GM21381 (cell line): ENCODE measurements at regions not wholly inside any gene's neighbourhood (a gene's known extent, or its start where the extent isn't known, plus 50 kb on each side); places are given as distances from the start of the nearest gene placed in this dataset.
A peak's percentile ranks its signal among the peaks of the same experiment; 100 is the strongest.
"Not testable (repeated sequence)": the region's sequence is repeated elsewhere in the genome, so short reads cannot be mapped to it uniquely, and the experiment has no call there.

ENCODE experiments used
- ATAC-seq: cut with Tn5 transposase; IDR thresholded peaks from one replicate; pipeline ENCODE4 v1.9.1; 2021; ENCODE audit warnings: mild to moderate bottlenecking, moderate library complexity; ENCODE audit not compliant: unreplicated experiment

DNA sequence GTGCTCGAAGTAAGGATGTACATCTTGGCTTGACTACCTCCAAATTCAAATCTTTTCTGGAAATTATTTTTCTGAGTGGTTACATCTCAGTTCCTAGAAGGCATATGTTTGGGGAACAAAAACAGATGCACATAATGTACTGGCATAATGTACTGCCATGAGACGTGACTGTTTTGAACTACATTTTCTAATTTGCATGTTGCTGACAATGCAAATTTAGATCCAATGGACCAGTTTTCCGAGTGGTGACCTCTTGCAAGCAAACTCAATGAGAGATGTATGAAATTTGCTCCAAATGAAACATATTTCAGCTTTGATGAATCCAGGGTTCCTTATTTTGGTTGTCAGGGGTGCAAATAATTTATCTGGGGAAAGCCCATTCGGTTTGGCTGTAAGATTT lies 694.3 kb downstream of the GRXCR1 start:
- no peak for ATAC-seq

DNA sequence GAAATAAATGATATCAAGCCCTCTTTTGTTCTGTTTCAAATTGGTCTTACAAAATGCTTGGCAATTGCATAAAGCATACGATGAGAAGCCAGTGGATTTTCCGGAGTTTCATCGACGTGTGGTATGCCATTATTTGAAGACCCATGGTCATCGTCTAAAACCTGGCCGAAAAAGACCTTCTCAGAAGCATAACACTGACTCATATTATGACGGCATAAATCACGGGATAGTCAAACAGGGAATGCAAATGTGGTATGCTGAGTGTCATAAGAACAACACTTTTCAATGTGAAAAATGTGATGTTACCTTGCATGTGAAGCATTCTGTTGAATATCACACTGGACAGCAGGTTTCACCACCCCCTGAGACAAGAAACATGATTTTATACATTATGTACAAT lies 695.2 kb downstream of the GRXCR1 start:
- no peak for ATAC-seq

DNA sequence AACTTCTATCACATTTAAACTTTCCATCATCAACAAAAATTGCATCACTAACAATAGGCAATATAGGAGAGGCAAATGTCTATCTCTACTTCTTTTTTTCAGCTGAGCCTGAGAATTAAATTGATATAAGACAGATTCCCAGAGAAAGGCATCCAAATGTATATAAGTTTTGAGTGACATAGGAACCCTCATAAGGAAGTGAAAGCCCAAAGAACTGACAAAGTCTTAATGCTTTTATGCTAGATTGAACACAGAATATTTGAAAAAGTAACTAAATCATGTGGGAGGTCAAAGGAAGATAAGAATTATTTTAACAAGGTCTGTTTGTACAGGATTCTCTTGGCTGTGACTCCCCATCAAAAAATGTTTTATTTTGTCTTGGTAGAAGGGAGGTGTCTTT lies 714.9 kb downstream of the GRXCR1 start:
- no peak for ATAC-seq

DNA sequence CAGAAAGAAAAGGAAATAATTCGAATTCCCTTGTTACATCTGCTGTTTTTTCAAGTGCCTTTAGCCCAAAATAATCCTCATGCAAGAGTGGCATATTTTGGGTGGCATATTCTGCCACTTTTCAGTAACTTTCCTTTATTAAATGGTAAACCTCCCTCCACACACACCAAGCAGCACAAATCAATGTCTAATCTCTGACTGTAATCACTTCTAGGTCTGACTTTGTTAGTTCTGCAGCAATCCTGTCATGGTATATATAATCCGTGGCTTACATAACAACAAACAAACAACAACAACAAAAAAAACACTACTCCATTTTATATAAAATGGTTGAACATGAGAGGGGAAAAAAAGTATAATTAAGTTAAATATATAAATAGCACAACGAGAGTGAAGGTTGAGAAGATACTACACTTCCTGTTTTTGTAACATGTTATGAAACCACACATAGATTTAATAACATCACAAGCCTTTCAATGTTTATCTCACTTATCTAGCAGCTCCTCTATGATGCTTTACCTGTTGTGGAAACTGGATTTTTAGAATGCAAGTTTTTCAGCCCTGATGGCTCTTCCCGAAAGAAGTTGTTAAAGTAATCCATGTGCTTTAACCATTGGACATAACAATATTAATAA lies 715.4 kb downstream of the GRXCR1 start:
- ATAC-seq: no peak

GRCh38 chr4:43619219-43619618 lies 726.7 kb downstream of the GRXCR1 start:
- ATAC-seq: no peak

DNA sequence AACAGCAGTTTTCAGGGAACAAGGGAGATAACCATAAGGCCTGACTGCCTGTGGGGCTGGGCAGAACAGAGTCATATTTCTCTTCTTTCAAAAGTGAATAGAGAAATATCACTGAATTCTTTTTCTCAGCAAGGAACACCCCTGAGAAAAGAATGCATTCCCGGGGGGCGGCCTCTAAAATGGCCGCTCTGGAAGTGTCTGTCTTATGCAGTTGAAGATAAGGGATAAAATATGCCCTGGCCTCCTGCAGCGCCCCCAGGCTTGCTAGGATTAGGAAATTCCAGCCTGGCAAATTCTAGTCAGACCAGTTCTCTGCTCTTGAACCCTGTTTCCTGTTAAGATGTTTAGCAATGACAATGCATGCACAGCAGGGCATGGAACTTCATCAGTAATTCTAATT lies 745.4 kb downstream of the GRXCR1 start:
- not testable (repeated sequence) for ATAC-seq

DNA sequence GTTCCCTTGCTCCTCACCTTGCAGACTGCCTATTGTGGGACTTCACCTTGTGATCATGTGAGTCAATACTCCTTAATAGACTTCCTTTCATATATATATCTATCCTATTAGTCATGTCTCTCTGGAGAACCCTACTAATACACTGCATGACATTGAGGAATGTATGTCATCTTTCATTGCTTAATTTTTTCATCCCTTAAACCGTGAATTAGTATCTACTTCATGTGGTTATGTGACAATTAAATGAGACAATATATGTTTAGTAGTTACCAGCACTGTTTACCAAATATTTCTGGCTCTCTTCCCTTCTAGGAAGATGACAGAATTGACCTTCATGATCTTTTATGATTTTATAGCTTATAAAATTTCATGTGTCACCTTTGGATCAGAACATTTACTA lies 759.5 kb downstream of the GRXCR1 start:
- ATAC-seq: no peak

GRCh38 chr4:43659547-43659946 lies 767.0 kb downstream of the GRXCR1 start:
- not testable (repeated sequence) for ATAC-seq

DNA sequence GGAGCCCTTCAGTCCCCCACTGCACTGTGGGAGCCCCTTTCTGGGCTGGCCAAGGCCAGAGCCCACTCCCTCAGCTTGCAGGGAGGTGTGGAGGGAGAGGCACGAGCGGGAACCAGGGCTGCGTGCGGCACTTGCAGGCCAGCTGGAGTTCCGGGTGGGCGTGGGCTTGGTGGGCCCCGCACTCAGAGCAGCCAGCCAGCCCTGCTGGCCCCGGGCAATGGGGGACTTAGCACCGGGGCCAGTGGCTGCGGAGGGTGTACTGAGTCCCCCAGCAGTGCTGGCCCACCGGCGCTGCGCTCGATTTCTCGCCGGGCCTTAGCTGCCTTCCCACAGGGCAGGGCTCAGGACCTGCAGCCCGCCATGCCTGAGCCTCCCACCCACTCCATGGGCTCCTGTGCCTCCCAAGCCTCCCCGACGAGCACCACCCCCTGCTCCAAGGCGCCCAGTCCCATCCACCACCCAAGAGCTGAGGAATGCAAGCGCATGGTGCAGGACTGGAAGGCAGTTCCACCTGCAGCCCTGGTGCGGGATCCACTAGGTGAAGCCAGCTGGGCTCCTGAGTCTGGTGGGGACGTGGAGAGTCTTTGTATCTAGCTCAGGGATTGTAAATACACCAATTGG lies 776.2 kb downstream of the KCTD8 start:
- ATAC-seq: not testable (repeated sequence)

- ATAC-seq: no peak
Observed at GRCh38 chr4:43680421-43680820, 768.2 kb downstream of the KCTD8 start.

DNA sequence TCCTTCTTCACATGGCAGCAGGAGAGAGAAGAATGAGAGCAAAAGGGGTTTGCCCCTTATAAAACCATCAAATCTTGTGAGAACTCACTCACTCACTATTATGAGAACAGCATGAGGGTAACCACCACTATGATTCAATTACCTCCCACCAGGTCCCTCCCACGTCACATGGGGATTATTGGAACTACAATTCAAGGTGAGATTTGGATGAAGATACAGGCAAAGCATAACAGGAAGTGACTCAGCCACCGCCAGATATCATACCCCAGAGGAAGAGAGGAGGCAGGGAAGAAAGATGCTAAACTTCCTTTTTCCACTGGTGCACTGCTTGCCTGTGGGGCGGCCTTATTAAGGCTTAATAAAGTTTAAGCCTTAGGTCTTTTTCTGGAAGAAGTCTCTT lies 766.1 kb downstream of the KCTD8 start:
- no peak for ATAC-seq

GRCh38 chr4:43690116-43690515 lies 758.5 kb downstream of the KCTD8 start:
- ATAC-seq: no peak

DNA sequence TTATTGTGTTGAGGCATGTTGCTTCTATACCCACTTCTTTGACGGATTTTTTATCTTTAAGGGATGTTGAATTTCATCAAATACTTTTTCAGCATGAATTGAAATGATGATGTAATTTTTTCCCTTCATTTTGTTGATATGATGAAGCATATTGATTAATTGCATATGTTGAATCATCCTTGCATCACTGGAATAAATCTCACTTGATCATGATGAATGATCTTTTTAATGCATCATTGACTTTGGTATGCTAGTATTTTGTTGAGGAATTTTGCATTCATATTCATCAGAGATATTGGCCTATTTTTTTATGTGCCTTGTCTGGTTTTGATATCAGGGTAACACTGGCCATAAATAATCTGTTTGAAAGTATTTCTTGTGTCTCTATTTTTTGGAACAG lies 754.7 kb downstream of the KCTD8 start:
- no peak for ATAC-seq

GRCh38 chr4:43709443-43709842 lies 739.2 kb downstream of the KCTD8 start:
- ATAC-seq: no peak

DNA sequence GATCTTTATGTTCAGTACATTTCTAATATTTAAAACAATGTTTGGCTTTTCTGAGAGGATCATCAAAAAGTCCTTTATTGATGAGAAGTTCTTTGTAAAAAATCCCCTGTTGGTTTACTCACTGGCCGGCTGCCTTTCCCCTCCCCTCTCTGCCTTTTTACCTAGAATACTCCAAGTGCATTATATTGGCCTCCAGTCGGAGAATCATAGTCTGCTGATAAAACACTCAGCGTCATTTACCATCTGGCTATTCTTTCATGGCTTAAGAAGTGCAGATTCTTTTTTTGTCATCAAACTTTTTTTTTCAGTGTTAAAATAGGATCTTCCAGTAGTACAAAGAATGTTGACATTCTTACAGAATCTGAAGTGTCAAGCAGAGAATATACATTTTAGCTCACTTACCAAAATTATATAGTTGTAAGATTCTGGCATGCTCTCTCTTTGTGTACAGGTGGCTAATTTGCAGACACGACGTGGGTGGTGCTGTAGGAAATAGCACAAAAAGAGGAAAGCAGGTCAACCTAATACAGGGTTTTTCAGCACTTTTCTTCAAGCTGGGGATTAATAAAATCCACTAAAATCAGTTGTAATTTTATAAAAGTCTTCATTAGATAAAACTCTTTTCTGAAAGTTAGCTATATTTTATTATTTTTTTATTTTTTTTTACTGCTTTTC lies 731.8 kb downstream of the KCTD8 start:
- no peak for ATAC-seq

DNA sequence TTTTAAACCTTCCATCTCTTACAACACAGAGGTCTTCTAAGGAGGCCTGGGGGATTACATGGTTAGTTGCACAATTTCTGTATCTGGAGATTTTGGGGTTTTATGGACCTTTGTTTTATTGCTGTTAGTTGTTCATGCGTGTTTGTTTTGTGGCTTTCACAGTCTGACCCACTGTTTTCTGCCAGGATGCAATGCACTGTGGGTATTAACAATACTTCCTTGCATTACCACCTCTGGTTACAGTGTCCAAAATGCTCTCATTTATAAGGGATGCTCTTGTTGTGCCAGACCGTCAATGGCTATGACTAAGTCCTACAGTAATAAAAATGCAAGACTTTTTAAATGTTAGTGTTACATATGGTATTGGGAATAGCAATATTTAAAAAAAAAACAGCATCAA lies 730.2 kb downstream of the KCTD8 start:
- no peak for ATAC-seq

- no peak for ATAC-seq
Observed at GRCh38 chr4:43732829-43733426, 715.7 kb downstream of the KCTD8 start.

GRCh38 chr4:43742083-43742482 lies 706.5 kb downstream of the KCTD8 start:
- ATAC-seq: no peak

- no peak for ATAC-seq
Observed at GRCh38 chr4:43754566-43754965, 694.0 kb downstream of the KCTD8 start.

DNA sequence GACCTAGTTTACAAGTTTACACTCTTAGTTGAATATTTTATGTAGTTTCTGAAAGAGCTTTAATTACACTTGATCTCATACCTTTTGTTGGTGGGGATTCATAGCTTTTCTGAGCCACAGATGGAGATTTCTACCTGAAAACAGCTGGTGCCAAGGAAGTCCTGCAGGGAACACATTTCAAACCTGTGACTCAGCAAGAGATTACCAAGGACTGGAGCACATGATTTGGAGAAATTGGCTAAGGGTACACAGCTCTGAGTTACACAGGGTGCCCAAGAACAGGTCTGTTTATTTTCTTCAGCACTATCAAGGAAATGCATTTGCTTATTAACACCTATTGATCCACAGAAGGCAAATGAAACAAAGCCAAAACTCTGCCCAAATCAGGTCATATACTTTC lies 691.5 kb downstream of the KCTD8 start:
- no peak for ATAC-seq

DNA sequence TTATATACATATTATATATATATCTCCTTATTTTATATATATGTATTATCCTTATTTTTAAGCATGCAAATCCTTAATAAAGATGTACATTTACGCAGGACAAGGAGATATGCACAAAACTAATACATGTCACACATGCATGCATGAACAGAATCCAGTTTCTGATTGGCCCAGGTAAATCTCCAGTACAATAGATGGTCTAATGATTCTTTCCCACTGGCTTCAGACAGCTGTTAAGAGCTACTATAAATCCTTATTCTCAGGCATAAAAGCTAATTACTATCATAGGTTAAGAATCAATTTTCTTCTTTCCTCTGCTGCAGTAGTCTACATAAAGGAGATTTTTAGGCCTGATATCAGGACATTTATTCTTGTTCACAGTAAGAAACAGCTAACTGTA lies 689.8 kb downstream of the KCTD8 start:
- no peak for ATAC-seq

GRCh38 chr4:43763029-43763610 lies 685.5 kb downstream of the KCTD8 start:
- ATAC-seq: peak; percentile 62
